Upper lobe of right lung (tissue), 1 donor: ENCODE measurements at regions not wholly inside any gene's neighbourhood (a gene's known extent, or its start where the extent isn't known, plus 50 kb on each side); places are given as distances from the start of the nearest gene placed in this dataset.

ENCODE experiments used
- ATAC-seq: fragments of 200-7000 bp; cut with Tn5 transposase; one replicate; pipeline ENCODE4 v1.9.1; 2020; ENCODE audit warnings: mild to moderate bottlenecking, moderate library complexity
- DNase-seq: peaks from one replicate; pipeline ENCODE4 v3.0.0-alpha.2; 2020
- H3K27ac ChIP-seq: fragments of 200-600 bp; one replicate; pipeline ENCODE4 v1.8.0; 2022
- H3K27me3 ChIP-seq: fragments of 200-600 bp; one replicate; pipeline ENCODE4 v1.8.0; 2022; ENCODE audit warnings: mild to moderate bottlenecking
- H3K36me3 ChIP-seq: fragments of 200-600 bp; one replicate; pipeline ENCODE4 v1.8.0; 2022
- H3K4me1 ChIP-seq: fragments of 200-600 bp; one replicate; pipeline ENCODE4 v1.8.0; 2022
- H3K4me3 ChIP-seq: fragments of 200-600 bp; one replicate; pipeline ENCODE4 v1.8.0; 2022; ENCODE audit warnings: mild to moderate bottlenecking
- H3K9me3 ChIP-seq: fragments of 200-600 bp; one replicate; pipeline ENCODE4 v1.8.0; 2022
- CTCF ChIP-seq: fragments of 200-600 bp; IDR thresholded peaks from one replicate; pipeline ENCODE4 v1.8.0; 2022; ENCODE audit warnings: antibody characterized with exemption
- intact Hi-C: fragments of 100-400 bp; cut with DNase I; formaldehyde crosslinking; loops from one replicate; pipeline ENCODE4 v1.11.0; 2022
- donor health status: DM: no; HTN: yes; CAD: no; lungs with severe emphysema.

- Histone ChIP-seq H3K27me3 (no peaks in the 10 kb centered on the region), H3K4me3 (no peak overlapping the region), H3K36me3 (no peaks in the 10 kb centered on the region), H3K4me1 (no peaks in the 10 kb centered on the region), H3K9me3 (no peaks in the 10 kb centered on the region), H3K27ac (no peak overlapping the region)
- no peak for ATAC-seq
- intact Hi-C loops, result no loop called here
- no peak for TF ChIP-seq CTCF
- no peak for DNase-seq
Observed at GRCh38 chr10:34907743-34908430, 92.8 kb upstream of the PARD3 start.

GRCh38 chr10:34906067-34906965, 91.2 kb upstream of the PARD3 start:
- Histone ChIP-seq H3K36me3 (no peaks in the 10 kb centered on the region), H3K9me3 (no peaks in the 10 kb centered on the region), H3K27ac (no peak overlapping the region), H3K4me3 (peak overlapping the region; percentile 4), H3K27me3 (no peaks in the 10 kb centered on the region), H3K4me1 (no peaks in the 10 kb centered on the region)
- no peak for TF ChIP-seq CTCF
- intact Hi-C loops, result no loop called here
- no peak for DNase-seq
- peak; percentile 91 for ATAC-seq

GRCh38 chr10:34905200-34905927, 90.3 kb upstream of the PARD3 start:
- H3K4me3 ChIP-seq, result no peak overlapping the region
- H3K27me3 ChIP-seq, result no peaks in the 10 kb centered on the region
- no peak for TF ChIP-seq CTCF
- H3K36me3 ChIP-seq, result no peaks in the 10 kb centered on the region
- no peaks in the 10 kb centered on the region for H3K4me1 ChIP-seq
- DNase-seq, result no peak
- ATAC-seq, result no peak
- H3K27ac ChIP-seq, result no peak overlapping the region
- no peaks in the 10 kb centered on the region for H3K9me3 ChIP-seq
- intact Hi-C loops, result no loop called here

- peak; percentile 55 for ATAC-seq
- Histone ChIP-seq H3K9me3 (no peaks in the 10 kb centered on the region), H3K4me3 (no peak overlapping the region), H3K27me3 (no peaks in the 10 kb centered on the region), H3K27ac (no peak overlapping the region), H3K4me1 (no peaks in the 10 kb centered on the region), H3K36me3 (no peaks in the 10 kb centered on the region)
- intact Hi-C loops, result no loop called here
- no peak for DNase-seq
- no peak for TF ChIP-seq CTCF
Observed at GRCh38 chr10:34904191-34904590, 89.1 kb upstream of the PARD3 start.

GRCh38 chr10:34899161-34899560, 84.1 kb upstream of the PARD3 start:
- no peaks in the 10 kb centered on the region for H3K36me3 ChIP-seq
- DNase-seq, result no peak

More at GRCh38 chr10:34899161-34899560, 84.1 kb upstream of the PARD3 start:
- TF ChIP-seq CTCF, result no peak
- ATAC-seq, result no peak
- H3K27ac ChIP-seq, result no peak overlapping the region
- no peaks in the 10 kb centered on the region for H3K9me3 ChIP-seq
- no peaks in the 10 kb centered on the region for H3K4me1 ChIP-seq
- H3K27me3 ChIP-seq, result no peaks in the 10 kb centered on the region
- H3K4me3 ChIP-seq, result no peak overlapping the region
- intact Hi-C loops, result no loop called here
